Endodermal cell (in vitro differentiated cells): ENCODE measurements at regions not wholly inside any gene's neighbourhood (a gene's known extent, or its start where the extent isn't known, plus 50 kb on each side); places are given as distances from the start of the nearest gene placed in this dataset.

Experiments
- DNase-seq: peaks from one replicate; pipeline ENCODE4 v3.0.0-alpha.2; 2017
- H3K27ac ChIP-seq: 2 replicates; pipeline ENCODE4 v1.5.1; 2013; ENCODE audit warnings: mild to moderate bottlenecking, low read depth, low read length, moderate library complexity
- H3K27me3 ChIP-seq: 2 replicates; pipeline ENCODE4 v1.6.1; 2013; ENCODE audit warnings: mild to moderate bottlenecking, low read length, moderate library complexity; ENCODE audit not compliant: insufficient read depth, control insufficient read depth, poor library complexity, severe bottlenecking
- H3K36me3 ChIP-seq: 2 replicates; pipeline ENCODE4 v1.7.0; 2013; ENCODE audit warnings: mild to moderate bottlenecking, low read length, moderate library complexity; ENCODE audit not compliant: control insufficient read depth, insufficient read depth
- H3K4me1 ChIP-seq: one replicate; pipeline ENCODE4 v1.7.0; 2013; ENCODE audit warnings: low read length; ENCODE audit not compliant: control insufficient read depth, insufficient read depth
- H3K4me3 ChIP-seq: 2 replicates; pipeline ENCODE4 v1.5.1; 2013; ENCODE audit warnings: mild to moderate bottlenecking, low read length, moderate library complexity
- H3K9ac ChIP-seq: 2 replicates; pipeline ENCODE4 v1.6.1; 2013; ENCODE audit warnings: mild to moderate bottlenecking, low read length, moderate library complexity; ENCODE audit not compliant: poor library complexity, severe bottlenecking; ENCODE audit errors: extremely low read depth
- H3K9me3 ChIP-seq: 2 replicates; pipeline ENCODE4 v1.6.1; 2013; ENCODE audit warnings: mild to moderate bottlenecking, low read length, moderate library complexity; ENCODE audit not compliant: control insufficient read depth
- H3K27ac Mint-ChIP-seq: 2 replicates; pipeline ENCODE4 v1.8.0; 2020; ENCODE audit warnings: mixed read lengths
- H3K27me3 Mint-ChIP-seq: 2 replicates; pipeline ENCODE4 v1.8.0; 2021; ENCODE audit warnings: mild to moderate bottlenecking, mixed read lengths; ENCODE audit not compliant: insufficient read depth
- H3K36me3 Mint-ChIP-seq: 2 replicates; pipeline ENCODE4 v1.8.0; 2020; ENCODE audit warnings: low read depth, mixed read lengths
- H3K4me1 Mint-ChIP-seq: 2 replicates; pipeline ENCODE4 v1.8.0; 2020; ENCODE audit warnings: mixed read lengths
- H3K4me3 Mint-ChIP-seq: 2 replicates; pipeline ENCODE4 v1.8.0; 2020; ENCODE audit warnings: mild to moderate bottlenecking, moderate library complexity, mixed read lengths
- H3K9me3 Mint-ChIP-seq: 2 replicates; pipeline ENCODE4 v1.8.0; 2020; ENCODE audit warnings: mild to moderate bottlenecking, mixed read lengths
- CTCF ChIP-seq: fragments of 200-600 bp; sonication (generic); conservative IDR thresholded peaks from 2 replicates; pipeline ENCODE4 v1.5.0; 2021; ENCODE audit warnings: antibody characterized with exemption, mild to moderate bottlenecking
- WGBS, 2 experiments: methylation state at CpG; one replicate each; pipeline versions ENCODE4 v1.1.5 to v1.1.7; 2013; ENCODE audit warnings: missing lambda C conversion rate in 2 of 2, mixed read lengths in 1 of 2; ENCODE audit not compliant: insufficient coverage in 1 of 2, insufficient read length in 1 of 2; 5-methylcytosine and 5-hydroxymethylcytosine counted together

- no peak overlapping the region for H3K27ac ChIP-seq
- no peak overlapping the region for H3K4me3 ChIP-seq
- peaks cover 3% of the 10 kb centered on the region for H3K4me1 ChIP-seq
- no peaks in the 10 kb centered on the region for H3K27me3 ChIP-seq
- H3K36me3 ChIP-seq, result no peaks in the 10 kb centered on the region
- Mint-ChIP-seq H3K27me3 (no peaks in the 10 kb centered on the region), H3K4me1 (peaks cover 1% of the 10 kb centered on the region), H3K9me3 (no peaks in the 10 kb centered on the region), H3K36me3 (no peaks in the 10 kb centered on the region), H3K4me3 (no peak overlapping the region), H3K27ac (no peak overlapping the region)
- H3K9ac ChIP-seq, result no peak overlapping the region
- no peak for DNase-seq
- WGBS, 2 experiments, result 83% methylated on average over 1 of the region's 1 CpG; no CpG with 5 or more reads in 1 of the 2 experiments
- TF ChIP-seq CTCF, result no peak
- no peaks in the 10 kb centered on the region for H3K9me3 ChIP-seq
Measured at GRCh38 chr4:149077181-149077580, 635.0 kb upstream of the NR3C2 start.

DNA sequence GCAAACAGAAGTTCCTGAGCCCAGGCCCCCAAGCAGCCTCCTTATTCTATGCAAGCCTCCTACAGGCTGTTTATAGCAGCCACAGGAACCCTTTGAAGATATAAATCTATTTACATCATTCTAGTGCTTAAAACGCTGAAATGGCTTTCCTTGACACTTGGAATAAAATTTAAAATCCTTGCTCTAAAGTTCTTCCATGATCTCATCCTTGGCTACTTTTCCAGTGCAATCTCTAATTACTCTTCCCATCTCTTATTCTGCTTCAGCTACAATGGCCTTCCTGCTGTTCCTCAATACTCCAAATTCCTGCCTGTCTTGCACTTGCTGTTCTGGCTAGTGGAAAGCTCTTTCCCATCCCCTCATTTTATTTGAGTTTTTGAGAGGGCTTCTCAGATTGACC, 634.2 kb upstream of the NR3C2 start:
- H3K9ac ChIP-seq, result no peak overlapping the region
- no peaks in the 10 kb centered on the region for H3K36me3 ChIP-seq
- Mint-ChIP-seq H3K4me3 (no peak overlapping the region), H3K4me1 (peaks cover 1% of the 10 kb centered on the region), H3K27ac (no peak overlapping the region), H3K36me3 (no peaks in the 10 kb centered on the region), H3K9me3 (no peaks in the 10 kb centered on the region), H3K27me3 (no peaks in the 10 kb centered on the region)
- DNase-seq, result no peak
- TF ChIP-seq CTCF, result peak; percentile 49
- no peaks in the 10 kb centered on the region for H3K9me3 ChIP-seq
- H3K27me3 ChIP-seq, result no peaks in the 10 kb centered on the region
- H3K4me1 ChIP-seq, result peaks cover 3% of the 10 kb centered on the region
- WGBS, 2 experiments, result 89 to 100% methylated on average over 1 of the region's 1 CpG
- H3K27ac ChIP-seq, result no peak overlapping the region
- H3K4me3 ChIP-seq, result no peak overlapping the region

- no peaks in the 10 kb centered on the region for H3K27me3 Mint-ChIP-seq
- Histone ChIP-seq H3K4me1 (peaks cover 3% of the 10 kb centered on the region), H3K9me3 (no peaks in the 10 kb centered on the region), H3K36me3 (no peaks in the 10 kb centered on the region), H3K9ac (no peak overlapping the region), H3K4me3 (no peak overlapping the region), H3K27me3 (no peaks in the 10 kb centered on the region), H3K27ac (no peak overlapping the region)
- H3K36me3 Mint-ChIP-seq, result no peaks in the 10 kb centered on the region
- H3K27ac Mint-ChIP-seq, result no peak overlapping the region
- no peak for TF ChIP-seq CTCF
- H3K4me3 Mint-ChIP-seq, result no peak overlapping the region
- H3K4me1 Mint-ChIP-seq, result peaks cover 1% of the 10 kb centered on the region
- DNase-seq, result no peak
- no peaks in the 10 kb centered on the region for H3K9me3 Mint-ChIP-seq
Measured at GRCh38 chr4:149072384-149072783, 630.2 kb upstream of the NR3C2 start.
